WTC11 (cell line): ENCODE measurements at regions not wholly inside any gene's neighbourhood (a gene's known extent, or its start where the extent isn't known, plus 50 kb on each side); places are given as distances from the start of the nearest gene placed in this dataset.

Source experiments
- EMX1 ChIP-seq: fragments of 250-450 bp; sonication (Bioruptor Pico); IDR thresholded peaks from 2 replicates; pipeline ENCODE4 v1.8.0; 2021; ENCODE audit warnings: mild to moderate bottlenecking
- IRF2 ChIP-seq: sonication (generic); formaldehyde crosslinking; IDR thresholded peaks from 2 replicates; pipeline ENCODE4 v1.8.0; 2022; ENCODE audit warnings: low read depth, missing genetic modification reagents, borderline replicate concordance
- ZNF138 ChIP-seq: sonication (generic); formaldehyde crosslinking; conservative IDR thresholded peaks from 2 replicates; pipeline ENCODE4 v1.8.1; 2022; ENCODE audit warnings: mild to moderate bottlenecking, moderate library complexity, missing genetic modification reagents
- ZNF263 ChIP-seq: sonication (generic); formaldehyde crosslinking; IDR thresholded peaks from 2 replicates; pipeline ENCODE4 v1.8.1; 2022; ENCODE audit warnings: low read depth, mild to moderate bottlenecking, moderate library complexity, missing genetic modification reagents
- ZNF423 ChIP-seq: fragments of 250-450 bp; sonication (Bioruptor Pico); IDR thresholded peaks from 2 replicates; pipeline ENCODE4 v2.1.2; 2022; ENCODE audit warnings: mild to moderate bottlenecking, moderate library complexity
- TF ChIP-seq, protein P1 (sequence below): fragments of 200-600 bp; IDR thresholded peaks from 2 replicates; pipeline ENCODE4 v1.8.0; 2022; ENCODE audit warnings: antibody characterized with exemption
- TF ChIP-seq, protein P2 (sequence below): sonication (generic); formaldehyde crosslinking; IDR thresholded peaks from 2 replicates; pipeline ENCODE4 v1.8.1; 2023; ENCODE audit warnings: mild to moderate bottlenecking, missing genetic modification reagents, moderate library complexity
- TF ChIP-seq, protein P3 (sequence below): fragments of 250-450 bp; sonication (Bioruptor Pico); IDR thresholded peaks from 2 replicates; pipeline ENCODE4 v2.1.2; 2022; ENCODE audit warnings: mild to moderate bottlenecking, moderate library complexity
- TF ChIP-seq, protein P4 (sequence below): sonication (generic); formaldehyde crosslinking; IDR thresholded peaks from 2 replicates; pipeline ENCODE4 v1.8.1; 2022; ENCODE audit warnings: low read depth, missing genetic modification reagents, borderline replicate concordance
- TF ChIP-seq, protein P5 (sequence below): sonication (generic); formaldehyde crosslinking; IDR thresholded peaks from 2 replicates; pipeline ENCODE4 v1.8.0; 2023; ENCODE audit warnings: mild to moderate bottlenecking, missing genetic modification reagents

- TF ChIP-seq, protein P1, sequence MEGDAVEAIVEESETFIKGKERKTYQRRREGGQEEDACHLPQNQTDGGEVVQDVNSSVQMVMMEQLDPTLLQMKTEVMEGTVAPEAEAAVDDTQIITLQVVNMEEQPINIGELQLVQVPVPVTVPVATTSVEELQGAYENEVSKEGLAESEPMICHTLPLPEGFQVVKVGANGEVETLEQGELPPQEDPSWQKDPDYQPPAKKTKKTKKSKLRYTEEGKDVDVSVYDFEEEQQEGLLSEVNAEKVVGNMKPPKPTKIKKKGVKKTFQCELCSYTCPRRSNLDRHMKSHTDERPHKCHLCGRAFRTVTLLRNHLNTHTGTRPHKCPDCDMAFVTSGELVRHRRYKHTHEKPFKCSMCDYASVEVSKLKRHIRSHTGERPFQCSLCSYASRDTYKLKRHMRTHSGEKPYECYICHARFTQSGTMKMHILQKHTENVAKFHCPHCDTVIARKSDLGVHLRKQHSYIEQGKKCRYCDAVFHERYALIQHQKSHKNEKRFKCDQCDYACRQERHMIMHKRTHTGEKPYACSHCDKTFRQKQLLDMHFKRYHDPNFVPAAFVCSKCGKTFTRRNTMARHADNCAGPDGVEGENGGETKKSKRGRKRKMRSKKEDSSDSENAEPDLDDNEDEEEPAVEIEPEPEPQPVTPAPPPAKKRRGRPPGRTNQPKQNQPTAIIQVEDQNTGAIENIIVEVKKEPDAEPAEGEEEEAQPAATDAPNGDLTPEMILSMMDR: no peak
- no peak for TF ChIP-seq ZNF263
- no peak for TF ChIP-seq IRF2 (CRISPR knock-in tag)
- TF ChIP-seq ZNF138 (CRISPR knock-in tag): no peak
- TF ChIP-seq, protein P2, sequence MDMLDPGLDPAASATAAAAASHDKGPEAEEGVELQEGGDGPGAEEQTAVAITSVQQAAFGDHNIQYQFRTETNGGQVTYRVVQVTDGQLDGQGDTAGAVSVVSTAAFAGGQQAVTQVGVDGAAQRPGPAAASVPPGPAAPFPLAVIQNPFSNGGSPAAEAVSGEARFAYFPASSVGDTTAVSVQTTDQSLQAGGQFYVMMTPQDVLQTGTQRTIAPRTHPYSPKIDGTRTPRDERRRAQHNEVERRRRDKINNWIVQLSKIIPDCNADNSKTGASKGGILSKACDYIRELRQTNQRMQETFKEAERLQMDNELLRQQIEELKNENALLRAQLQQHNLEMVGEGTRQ (CRISPR knock-in tag): no peak
- TF ChIP-seq, protein P3, sequence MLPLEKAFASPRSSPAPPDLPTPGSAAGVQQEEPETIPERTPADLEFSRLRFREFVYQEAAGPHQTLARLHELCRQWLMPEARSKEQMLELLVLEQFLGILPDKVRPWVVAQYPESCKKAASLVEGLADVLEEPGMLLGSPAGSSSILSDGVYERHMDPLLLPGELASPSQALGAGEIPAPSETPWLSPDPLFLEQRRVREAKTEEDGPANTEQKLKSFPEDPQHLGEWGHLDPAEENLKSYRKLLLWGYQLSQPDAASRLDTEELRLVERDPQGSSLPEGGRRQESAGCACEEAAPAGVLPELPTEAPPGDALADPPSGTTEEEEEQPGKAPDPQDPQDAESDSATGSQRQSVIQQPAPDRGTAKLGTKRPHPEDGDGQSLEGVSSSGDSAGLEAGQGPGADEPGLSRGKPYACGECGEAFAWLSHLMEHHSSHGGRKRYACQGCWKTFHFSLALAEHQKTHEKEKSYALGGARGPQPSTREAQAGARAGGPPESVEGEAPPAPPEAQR: no peak
- no peak for TF ChIP-seq ZNF423
- no peak for TF ChIP-seq EMX1 (CRISPR knock-in tag)
- TF ChIP-seq, protein P4, sequence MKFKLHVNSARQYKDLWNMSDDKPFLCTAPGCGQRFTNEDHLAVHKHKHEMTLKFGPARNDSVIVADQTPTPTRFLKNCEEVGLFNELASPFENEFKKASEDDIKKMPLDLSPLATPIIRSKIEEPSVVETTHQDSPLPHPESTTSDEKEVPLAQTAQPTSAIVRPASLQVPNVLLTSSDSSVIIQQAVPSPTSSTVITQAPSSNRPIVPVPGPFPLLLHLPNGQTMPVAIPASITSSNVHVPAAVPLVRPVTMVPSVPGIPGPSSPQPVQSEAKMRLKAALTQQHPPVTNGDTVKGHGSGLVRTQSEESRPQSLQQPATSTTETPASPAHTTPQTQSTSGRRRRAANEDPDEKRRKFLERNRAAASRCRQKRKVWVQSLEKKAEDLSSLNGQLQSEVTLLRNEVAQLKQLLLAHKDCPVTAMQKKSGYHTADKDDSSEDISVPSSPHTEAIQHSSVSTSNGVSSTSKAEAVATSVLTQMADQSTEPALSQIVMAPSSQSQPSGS (CRISPR knock-in tag): no peak
- TF ChIP-seq, protein P5, sequence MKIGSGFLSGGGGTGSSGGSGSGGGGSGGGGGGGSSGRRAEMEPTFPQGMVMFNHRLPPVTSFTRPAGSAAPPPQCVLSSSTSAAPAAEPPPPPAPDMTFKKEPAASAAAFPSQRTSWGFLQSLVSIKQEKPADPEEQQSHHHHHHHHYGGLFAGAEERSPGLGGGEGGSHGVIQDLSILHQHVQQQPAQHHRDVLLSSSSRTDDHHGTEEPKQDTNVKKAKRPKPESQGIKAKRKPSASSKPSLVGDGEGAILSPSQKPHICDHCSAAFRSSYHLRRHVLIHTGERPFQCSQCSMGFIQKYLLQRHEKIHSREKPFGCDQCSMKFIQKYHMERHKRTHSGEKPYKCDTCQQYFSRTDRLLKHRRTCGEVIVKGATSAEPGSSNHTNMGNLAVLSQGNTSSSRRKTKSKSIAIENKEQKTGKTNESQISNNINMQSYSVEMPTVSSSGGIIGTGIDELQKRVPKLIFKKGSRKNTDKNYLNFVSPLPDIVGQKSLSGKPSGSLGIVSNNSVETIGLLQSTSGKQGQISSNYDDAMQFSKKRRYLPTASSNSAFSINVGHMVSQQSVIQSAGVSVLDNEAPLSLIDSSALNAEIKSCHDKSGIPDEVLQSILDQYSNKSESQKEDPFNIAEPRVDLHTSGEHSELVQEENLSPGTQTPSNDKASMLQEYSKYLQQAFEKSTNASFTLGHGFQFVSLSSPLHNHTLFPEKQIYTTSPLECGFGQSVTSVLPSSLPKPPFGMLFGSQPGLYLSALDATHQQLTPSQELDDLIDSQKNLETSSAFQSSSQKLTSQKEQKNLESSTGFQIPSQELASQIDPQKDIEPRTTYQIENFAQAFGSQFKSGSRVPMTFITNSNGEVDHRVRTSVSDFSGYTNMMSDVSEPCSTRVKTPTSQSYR (CRISPR knock-in tag): no peak
These were observed 681.5 kb upstream of the ACO1 start for GRCh38 chr9:31702957-31703356.
